DOHH2 (cell line): ENCODE measurements at regions not wholly inside any gene's neighbourhood (a gene's known extent, or its start where the extent isn't known, plus 50 kb on each side); places are given as distances from the start of the nearest gene placed in this dataset.

ENCODE experiments used
- H3F3A ChIP-seq: fragments of 200-600 bp; sonication (generic), shearing (Covaris generic); 2 replicates; pipeline ENCODE4 v1.6.0; 2016; ENCODE audit warnings: antibody characterized with exemption, mild to moderate bottlenecking; ENCODE audit not compliant: control insufficient read depth, insufficient read depth
- H3K27ac ChIP-seq: fragments of 200-600 bp; sonication (generic); 2 replicates; pipeline ENCODE4 v1.5.1; 2014; ENCODE audit warnings: low read depth, mild to moderate bottlenecking, low read length, moderate library complexity
- H3K27me3 ChIP-seq: fragments of 200-600 bp; sonication (generic); 2 replicates; pipeline ENCODE4 v1.6.1; 2014; ENCODE audit warnings: mild to moderate bottlenecking, low read length, mixed read lengths; ENCODE audit not compliant: control insufficient read depth
- H3K36me3 ChIP-seq: fragments of 200-600 bp; sonication (generic); 2 replicates; pipeline ENCODE4 v1.6.1; 2014; ENCODE audit warnings: mild to moderate bottlenecking, low read length, moderate library complexity, mixed read lengths; ENCODE audit not compliant: control insufficient read depth
- H3K4me1 ChIP-seq: fragments of 200-600 bp; sonication (generic); 2 replicates; pipeline ENCODE4 v1.6.1; 2014; ENCODE audit warnings: mild to moderate bottlenecking, low read length, mixed read lengths; ENCODE audit not compliant: control insufficient read depth
- H3K4me2 ChIP-seq: fragments of 200-600 bp; sonication (generic); 2 replicates; pipeline ENCODE4 v1.6.0; 2014; ENCODE audit warnings: mild to moderate bottlenecking, low read length, moderate library complexity
- H3K4me3 ChIP-seq: fragments of 200-600 bp; sonication (generic); 2 replicates; pipeline ENCODE4 v1.5.1; 2014; ENCODE audit warnings: mild to moderate bottlenecking, low read length, mixed read lengths
- H3K79me2 ChIP-seq: fragments of 200-600 bp; sonication (generic); 2 replicates; pipeline ENCODE4 v1.6.1; 2014; ENCODE audit warnings: mild to moderate bottlenecking, low read length, mixed read lengths; ENCODE audit not compliant: control insufficient read depth
- H3K9me2 ChIP-seq: fragments of 200-600 bp; sonication (generic); replicated peaks from 2 replicates; pipeline ENCODE4 v1.6.1; 2014; ENCODE audit warnings: mild to moderate bottlenecking, low read length, mixed read lengths; ENCODE audit not compliant: control insufficient read depth
- H3K9me3 ChIP-seq: fragments of 200-600 bp; sonication (generic); 2 replicates; pipeline ENCODE4 v1.6.1; 2014; ENCODE audit warnings: antibody characterized with exemption, low read length, mixed read lengths; ENCODE audit not compliant: control insufficient read depth, insufficient read depth
- H4K20me1 ChIP-seq: fragments of 200-600 bp; sonication (generic); 2 replicates; pipeline ENCODE4 v1.6.0; 2014; ENCODE audit warnings: low read depth, mild to moderate bottlenecking, antibody characterized with exemption, low read length, moderate library complexity; ENCODE audit not compliant: control insufficient read depth, insufficient read depth
- CTCF ChIP-seq: fragments of 200-600 bp; sonication (generic); IDR thresholded peaks from one replicate; pipeline ENCODE4 v1.5.1; 2014; ENCODE audit warnings: antibody characterized with exemption, mild to moderate bottlenecking, low read depth, low read length; ENCODE audit not compliant: poor library complexity, severe bottlenecking
- EZH2phosphoT487 ChIP-seq: fragments of 200-600 bp; sonication (generic); IDR thresholded peaks from 2 replicates; pipeline ENCODE4 v1.6.1; 2017; ENCODE audit warnings: borderline replicate concordance, mild to moderate bottlenecking, antibody characterized with exemption, low read length, moderate library complexity, mixed read lengths

- no peaks in the 10 kb centered on the region for H3K9me2 ChIP-seq
- peaks cover 93% of the 10 kb centered on the region for H3K4me1 ChIP-seq
- H3K4me3 ChIP-seq, result peak overlapping the region; percentile 68
- no peaks in the 10 kb centered on the region for H3K9me3 ChIP-seq
- no peaks in the 10 kb centered on the region for H3K27me3 ChIP-seq
- H3K79me2 ChIP-seq, result peaks cover 46% of the 10 kb centered on the region
- H3K4me2 ChIP-seq, result peak overlapping the region; percentile 82
- TF ChIP-seq EZH2phosphoT487, result no peak
- TF ChIP-seq CTCF, result no peak
- H3K27ac ChIP-seq, result peak overlapping the region; percentile 99
- no peaks in the 10 kb centered on the region for H4K20me1 ChIP-seq
- H3K36me3 ChIP-seq, result peaks cover 48% of the 10 kb centered on the region
- peaks cover 45% of the 10 kb centered on the region for H3F3A ChIP-seq
Measured at GRCh38 chr2:144241801-144242200, 278.1 kb downstream of the ZEB2 start.

DNA sequence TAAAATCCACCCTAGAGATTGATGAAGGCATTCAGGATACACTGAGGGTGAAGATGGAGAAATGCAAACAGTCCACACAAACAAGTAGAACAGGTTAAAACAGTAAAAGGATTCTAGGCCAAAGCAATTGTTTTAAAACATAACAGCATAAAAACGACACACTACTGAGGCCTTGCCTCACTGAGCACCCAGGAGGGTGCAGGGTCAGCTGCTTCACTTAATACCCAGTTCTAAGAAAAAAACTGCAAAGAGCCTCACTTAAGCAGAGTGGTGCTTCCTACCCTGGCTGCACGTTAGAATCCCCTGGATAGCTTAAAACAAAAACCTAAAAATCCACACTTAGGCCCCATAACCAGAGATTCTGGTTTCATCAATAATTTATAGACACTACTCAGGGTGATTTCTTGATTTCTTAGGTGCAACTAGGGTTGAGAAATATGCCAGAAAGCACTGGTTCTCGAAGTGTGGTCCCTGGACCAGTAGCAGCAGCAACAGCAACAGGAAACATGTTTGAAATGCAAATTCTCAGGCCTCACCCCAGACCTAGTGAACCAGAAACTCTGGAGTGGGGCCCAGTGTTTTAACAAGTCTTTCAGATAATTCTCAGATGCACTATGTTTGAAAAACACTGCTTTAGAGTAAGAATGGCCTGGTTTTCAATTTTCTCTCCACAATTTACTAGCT lies 279.1 kb downstream of the ZEB2 start:
- Histone ChIP-seq H3K79me2 (peaks cover 52% of the 10 kb centered on the region), H3K4me1 (peaks cover 98% of the 10 kb centered on the region), H3K27ac (peak overlapping the region; percentile 99), H3F3A (peaks cover 45% of the 10 kb centered on the region), H3K9me2 (no peaks in the 10 kb centered on the region), H3K9me3 (no peaks in the 10 kb centered on the region), H3K4me3 (peak overlapping the region; percentile 68), H3K27me3 (no peaks in the 10 kb centered on the region), H3K36me3 (peaks cover 46% of the 10 kb centered on the region), H4K20me1 (no peaks in the 10 kb centered on the region), H3K4me2 (peak overlapping the region; percentile 82)
- TF ChIP-seq EZH2phosphoT487 (no peak), CTCF (no peak)

DNA sequence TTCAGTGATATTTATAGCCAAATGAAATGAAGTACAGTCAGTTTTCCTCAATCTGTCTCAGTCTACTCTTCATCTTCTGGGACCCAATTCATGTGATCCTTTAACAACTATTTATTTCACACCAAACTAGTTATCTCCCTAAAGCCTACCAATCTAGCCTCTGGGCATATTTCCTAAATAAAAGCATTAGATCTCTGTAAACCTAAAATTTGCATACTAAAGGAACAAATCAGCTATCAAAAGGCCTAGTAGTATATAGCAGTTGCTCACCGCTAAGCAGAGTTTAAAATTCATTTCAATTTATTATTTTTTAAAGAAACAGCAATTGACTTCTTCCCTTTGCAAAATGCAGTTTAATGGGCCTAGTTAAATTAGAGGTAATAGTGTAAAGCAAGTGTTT lies 280.2 kb downstream of the ZEB2 start:
- Histone ChIP-seq H3K4me2 (peak overlapping the region; percentile 82), H4K20me1 (no peaks in the 10 kb centered on the region), H3K79me2 (peaks cover 55% of the 10 kb centered on the region)

More for the DNA sequence above, 280.2 kb downstream of the ZEB2 start:
- Histone ChIP-seq H3K4me1 (peaks cover 99% of the 10 kb centered on the region), H3K9me3 (no peaks in the 10 kb centered on the region), H3K36me3 (peaks cover 46% of the 10 kb centered on the region), H3K4me3 (peak overlapping the region; percentile 68), H3F3A (peaks cover 43% of the 10 kb centered on the region), H3K9me2 (no peaks in the 10 kb centered on the region), H3K27ac (peak overlapping the region; percentile 99), H3K27me3 (no peaks in the 10 kb centered on the region)
- TF ChIP-seq EZH2phosphoT487 (no peak), CTCF (no peak)
